T1000 (cell line): ENCODE measurements at regions not wholly inside any gene's neighbourhood (a gene's known extent, or its start where the extent isn't known, plus 50 kb on each side); places are given as distances from the start of the nearest gene placed in this dataset.

ENCODE experiments used
- DNase-seq: peaks from one replicate; lab custom pipeline; 2025; ENCODE audit warnings: mixed read lengths; lab: John Stamatoyannopoulos, UW

GRCh38 chr2:118186110-118186857, 98.0 kb downstream of the INSIG2 start:
- peak; percentile 32 for DNase-seq

DNA sequence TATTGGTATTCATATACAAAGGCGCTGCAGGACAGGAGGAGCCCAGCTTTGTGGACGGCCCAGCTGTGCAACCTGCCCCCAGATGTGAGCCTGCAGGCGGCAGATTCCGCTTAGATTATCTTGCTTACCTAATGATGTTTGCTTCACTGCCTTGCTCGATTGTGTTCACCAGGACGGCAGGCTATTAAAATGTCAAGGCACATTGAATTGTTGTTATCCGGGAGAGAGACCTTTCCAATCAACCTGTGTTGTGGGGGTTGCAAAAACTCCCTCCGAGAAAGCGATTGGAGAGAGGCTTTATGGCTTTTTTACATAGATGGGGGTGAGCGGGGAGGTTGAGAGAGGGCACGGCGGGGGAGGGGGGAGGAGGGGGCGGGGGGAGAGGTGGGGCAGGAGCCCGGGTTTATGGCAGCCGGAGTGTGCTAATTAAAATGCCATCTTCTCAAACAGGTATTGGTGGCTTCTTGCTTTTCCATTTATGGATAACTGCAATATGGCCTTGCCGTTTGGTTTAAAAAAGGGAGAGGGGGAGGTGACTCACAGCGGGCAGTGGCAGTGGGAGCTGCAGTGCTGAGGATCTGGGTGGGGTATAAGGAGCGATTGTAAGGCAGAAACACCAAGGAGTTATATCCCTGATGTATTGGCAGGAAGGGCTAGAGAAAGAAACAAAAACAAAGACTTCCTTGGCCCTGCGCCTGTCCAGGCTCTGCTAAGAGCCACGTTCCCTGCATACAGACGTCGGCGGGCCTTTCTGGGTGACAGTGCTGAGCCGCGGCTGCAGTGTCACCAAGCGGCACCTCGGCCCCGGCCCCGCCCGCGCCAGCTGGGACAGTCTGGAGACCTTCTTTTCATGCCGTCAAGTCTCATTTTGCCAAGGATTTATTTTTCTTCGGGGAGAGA, 97.2 kb downstream of the INSIG2 start:
- DNase-seq: no peak

DNA sequence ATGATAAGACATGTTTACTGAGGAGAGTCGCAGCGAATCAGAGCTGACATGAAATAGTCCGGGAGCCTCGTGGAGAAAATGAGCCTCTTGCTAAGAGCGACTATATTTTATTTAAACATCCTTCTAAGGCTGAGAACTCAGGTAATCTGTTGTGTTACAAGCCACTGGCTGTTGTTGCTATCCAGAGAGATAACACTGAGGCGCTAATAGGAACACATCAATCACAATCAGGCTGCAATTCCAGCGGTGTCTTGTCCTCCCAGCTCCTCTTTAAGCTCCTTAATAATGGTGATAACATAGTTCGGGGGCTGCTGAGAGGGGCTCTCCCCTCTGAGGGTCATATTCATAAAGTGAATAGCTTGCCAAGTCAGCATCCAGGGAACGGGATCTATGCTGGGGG, 95.1 kb downstream of the INSIG2 start:
- no peak for DNase-seq

- DNase-seq: no peak
Observed at GRCh38 chr2:118179445-118179844, 91.2 kb downstream of the INSIG2 start.

- DNase-seq: no peak
Observed at GRCh38 chr2:118177884-118178283, 89.6 kb downstream of the INSIG2 start.

- DNase-seq: no peak
Observed at GRCh38 chr2:118177318-118177717, 89.0 kb downstream of the INSIG2 start.

DNA sequence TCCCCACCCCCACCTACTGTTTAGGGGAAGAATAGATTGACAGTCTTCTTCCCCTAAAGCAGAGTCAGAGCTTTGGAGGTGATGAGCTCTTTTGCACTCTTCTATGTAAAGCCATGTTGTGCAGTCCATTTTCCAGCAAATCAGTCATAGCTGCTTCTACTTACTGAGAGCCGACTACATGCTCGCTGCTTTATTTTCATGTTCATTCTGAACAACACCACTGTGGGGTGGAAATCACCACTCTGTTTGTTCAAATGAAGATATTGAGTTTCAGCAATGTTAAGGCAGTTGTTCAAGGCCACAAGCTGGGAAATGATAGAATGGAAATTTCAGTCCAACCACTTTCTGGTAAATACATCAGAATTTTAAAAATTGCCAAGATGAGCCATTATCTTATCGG, 88.3 kb downstream of the INSIG2 start:
- no peak for DNase-seq

DNA sequence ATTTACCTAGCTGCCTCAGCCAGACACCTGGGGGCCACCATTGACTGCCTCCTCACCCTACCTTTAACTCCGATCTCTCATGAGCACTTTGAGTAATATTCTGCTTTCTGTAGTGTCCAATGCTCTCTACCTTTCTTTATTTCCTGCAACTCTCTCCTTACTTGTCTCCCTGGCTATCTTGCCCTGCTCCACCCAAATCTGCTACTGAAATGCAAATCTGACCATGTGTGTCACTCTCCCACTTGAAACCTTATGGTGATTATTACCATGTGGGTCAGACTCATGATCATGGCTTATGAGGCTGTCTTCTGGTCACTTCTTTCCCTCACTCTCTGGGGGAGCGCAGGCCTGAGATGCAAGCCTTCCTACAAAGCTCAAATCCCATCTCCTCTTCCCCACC, 83.3 kb downstream of the INSIG2 start:
- DNase-seq: no peak

DNA sequence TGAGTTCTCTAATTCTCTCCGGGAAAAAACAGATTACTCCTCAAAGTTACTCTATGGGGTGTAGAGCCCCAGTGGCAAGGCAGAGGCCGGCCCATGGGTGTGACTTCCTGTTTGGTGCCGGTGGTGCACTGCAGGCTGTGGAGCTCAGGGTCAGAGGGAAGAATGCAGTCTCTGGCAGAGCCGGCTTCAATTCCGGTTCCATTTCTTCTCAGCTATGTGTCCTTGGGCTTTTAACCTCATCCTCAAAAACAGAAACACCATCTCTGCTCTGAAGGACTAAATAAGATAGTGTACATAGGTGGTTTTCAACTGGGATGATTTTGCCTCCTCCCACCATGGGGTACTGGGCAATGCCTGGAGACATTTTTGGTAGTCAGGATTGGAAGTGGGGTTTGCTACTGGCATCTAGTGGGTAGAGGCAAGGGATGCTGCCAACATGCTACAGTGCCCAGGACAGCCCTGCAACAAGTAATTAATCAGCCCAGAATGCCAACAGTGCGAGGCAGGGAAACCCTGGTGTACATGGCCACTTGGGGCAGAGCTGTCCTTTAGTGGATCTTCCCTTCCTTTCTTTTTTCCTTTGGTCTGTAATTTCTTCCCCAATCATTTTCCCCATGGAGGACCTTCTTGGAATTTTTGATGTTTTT, 81.2 kb downstream of the INSIG2 start:
- no peak for DNase-seq

GRCh38 chr2:118168615-118169014, 80.3 kb downstream of the INSIG2 start:
- DNase-seq: no peak

- no peak for DNase-seq
Observed at GRCh38 chr2:118167026-118167425, 78.8 kb downstream of the INSIG2 start.

- DNase-seq: no peak
Observed at GRCh38 chr2:118166242-118166641, 78.0 kb downstream of the INSIG2 start.

GRCh38 chr2:118165595-118165994, 77.3 kb downstream of the INSIG2 start:
- DNase-seq: no peak
